Caki2 (cell line): ENCODE measurements at regions not wholly inside any gene's neighbourhood (a gene's known extent, or its start where the extent isn't known, plus 50 kb on each side); places are given as distances from the start of the nearest gene placed in this dataset.
"Not testable (repeated sequence)": the region's sequence is repeated elsewhere in the genome, so short reads cannot be mapped to it uniquely, and the experiment has no call there.

Source experiments
- DNase-seq: peaks from one replicate; pipeline ENCODE4 v3.0.0-alpha.2; 2015; ENCODE audit warnings: low read depth
- in situ Hi-C: cut with HindIII; loops from 2 replicates; pipeline ENCODE4 v1.10.0; 2016; ENCODE audit warnings: low sequenced_read_pairs, low pct_unique_long_range_greater_than_20kb, mixed read lengths

- no peak for DNase-seq
- in situ Hi-C loops = no loop called here
Observed at GRCh38 chr7:67866812-67867211, 870.2 kb downstream of the TYW1 start.

GRCh38 chr7:67870396-67870795 is 873.8 kb downstream of the TYW1 start:
- no peak for DNase-seq
- in situ Hi-C loops = no loop called here

GRCh38 chr7:67875558-67875957 is 878.9 kb downstream of the TYW1 start:
- in situ Hi-C loops = no loop called here
- DNase-seq = no peak

- in situ Hi-C loops = no loop called here
- no peak for DNase-seq
Observed at GRCh38 chr7:67878808-67879207, 882.2 kb downstream of the TYW1 start.

- in situ Hi-C loops = no loop called here
Observed at GRCh38 chr7:67882843-67883242, 886.2 kb downstream of the TYW1 start.

GRCh38 chr7:67890316-67890715 is 893.7 kb downstream of the TYW1 start:
- in situ Hi-C loops = no loop called here
- DNase-seq = no peak

More at GRCh38 chr7:67882843-67883242, 886.2 kb downstream of the TYW1 start:
- DNase-seq = no peak

GRCh38 chr7:67894746-67895145 is 898.1 kb downstream of the TYW1 start:
- DNase-seq = no peak
- in situ Hi-C loops = no loop called here

- in situ Hi-C loops = no loop called here
- peak; percentile 36 for DNase-seq
Observed at GRCh38 chr7:67896721-67897120, 900.1 kb downstream of the TYW1 start.

GRCh38 chr7:67900456-67900855 is 903.8 kb downstream of the TYW1 start:
- in situ Hi-C loops = no loop called here
- DNase-seq = no peak

- in situ Hi-C loops = no loop called here
- DNase-seq = no peak
Observed at GRCh38 chr7:67901808-67902480, 905.3 kb downstream of the TYW1 start.

GRCh38 chr7:67907792-67908191 is 911.2 kb downstream of the TYW1 start:
- in situ Hi-C loops = no loop called here
- no peak for DNase-seq

GRCh38 chr7:67912437-67912836 is 915.8 kb downstream of the TYW1 start:
- DNase-seq = no peak
- in situ Hi-C loops = no loop called here

- DNase-seq = peak; percentile 41
- in situ Hi-C loops = no loop called here
Observed at GRCh38 chr7:67913604-67914003, 917.0 kb downstream of the TYW1 start.

- in situ Hi-C loops, DNase-seq: not testable (repeated sequence)
Observed at GRCh38 chr7:67916111-67916510, 919.5 kb downstream of the TYW1 start.

GRCh38 chr7:67916571-67917436 is 920.2 kb downstream of the TYW1 start:
- DNase-seq = no peak
- in situ Hi-C loops = no loop called here

- DNase-seq = no peak
Observed at GRCh38 chr7:67917437-67917755, 920.8 kb downstream of the TYW1 start.

GRCh38 chr7:67918158-67918557 is 921.5 kb downstream of the TYW1 start:
- DNase-seq = no peak
- in situ Hi-C loops = no loop called here

More at GRCh38 chr7:67917437-67917755, 920.8 kb downstream of the TYW1 start:
- in situ Hi-C loops = no loop called here

- in situ Hi-C loops = no loop called here
Observed at GRCh38 chr7:67923286-67923685, 926.7 kb downstream of the TYW1 start.

GRCh38 chr7:67928141-67928540 is 931.5 kb downstream of the TYW1 start:
- DNase-seq = no peak
- in situ Hi-C loops = no loop called here

More at GRCh38 chr7:67923286-67923685, 926.7 kb downstream of the TYW1 start:
- DNase-seq = no peak

GRCh38 chr7:67936447-67936846 is 939.8 kb downstream of the TYW1 start:
- DNase-seq, in situ Hi-C loops: not testable (repeated sequence)
